Activated CD8-positive, alpha-beta memory T cell treated with anti-CD3 and anti-CD28 coated beads for 36 hours (primary cell): ENCODE measurements at regions not wholly inside any gene's neighbourhood (a gene's known extent, or its start where the extent isn't known, plus 50 kb on each side); places are given as distances from the start of the nearest gene placed in this dataset.

Source experiments
- CTCF ChIA-PET: fragments of 350-600 bp; sonication (Branson Sonifier 250); formaldehyde crosslinking; loops from one replicate; lab custom pipeline; 2021; ENCODE audit warnings: antibody characterized with exemption; lab: Charles Lee
- POLR2A ChIA-PET: fragments of 350-600 bp; sonication (Branson Sonifier 250); formaldehyde crosslinking; loops from one replicate; lab custom pipeline; 2021; ENCODE audit warnings: antibody characterized with exemption; lab: Charles Lee

DNA sequence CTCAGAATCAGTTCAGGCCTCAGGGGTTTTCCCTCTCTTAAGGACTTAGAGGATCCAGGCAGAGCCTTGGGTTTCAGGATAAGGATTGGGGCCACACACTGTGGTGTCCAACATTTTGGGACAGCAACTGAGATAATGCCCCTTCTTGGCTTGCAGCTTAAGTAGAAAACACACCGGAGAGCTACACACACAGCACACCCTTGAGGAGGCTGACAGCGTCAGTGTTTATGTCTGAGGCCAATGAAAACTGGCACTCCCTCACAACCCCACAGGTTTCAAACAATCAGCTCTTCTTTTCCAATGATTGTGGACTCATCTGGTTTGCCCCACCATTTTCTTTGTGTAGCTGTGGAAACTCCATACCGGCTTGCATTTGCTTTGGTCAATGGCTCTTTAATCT lies 257.7 kb downstream of the CDCA7 start:
- CTCF ChIA-PET, result no interaction called here
- POLR2A ChIA-PET, result no interaction called here

DNA sequence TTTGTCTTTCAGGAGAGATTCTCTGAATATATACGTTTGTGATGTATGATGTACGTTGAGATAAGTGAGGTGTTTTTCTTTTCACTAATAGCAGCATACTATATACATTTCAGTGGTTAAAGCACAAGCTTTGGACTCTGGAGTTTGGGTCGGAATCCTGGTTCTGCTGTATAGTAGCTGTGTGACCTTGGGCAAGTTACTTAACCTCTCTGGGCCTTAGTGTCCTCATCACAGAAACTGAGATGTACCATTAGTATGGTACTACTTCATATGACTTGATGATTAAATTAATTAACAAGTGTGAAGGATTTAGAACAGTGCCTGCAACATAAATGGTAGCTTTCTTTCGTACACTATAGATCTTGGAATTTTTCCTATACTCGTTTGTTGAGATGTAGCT lies 258.7 kb downstream of the CDCA7 start:
- CTCF ChIA-PET, result no interaction called here
- POLR2A ChIA-PET, result no interaction called here

- ChIA-PET POLR2A (no interaction called here), CTCF (no interaction called here)
Measured at GRCh38 chr2:173614265-173614930, 259.7 kb downstream of the CDCA7 start.

DNA sequence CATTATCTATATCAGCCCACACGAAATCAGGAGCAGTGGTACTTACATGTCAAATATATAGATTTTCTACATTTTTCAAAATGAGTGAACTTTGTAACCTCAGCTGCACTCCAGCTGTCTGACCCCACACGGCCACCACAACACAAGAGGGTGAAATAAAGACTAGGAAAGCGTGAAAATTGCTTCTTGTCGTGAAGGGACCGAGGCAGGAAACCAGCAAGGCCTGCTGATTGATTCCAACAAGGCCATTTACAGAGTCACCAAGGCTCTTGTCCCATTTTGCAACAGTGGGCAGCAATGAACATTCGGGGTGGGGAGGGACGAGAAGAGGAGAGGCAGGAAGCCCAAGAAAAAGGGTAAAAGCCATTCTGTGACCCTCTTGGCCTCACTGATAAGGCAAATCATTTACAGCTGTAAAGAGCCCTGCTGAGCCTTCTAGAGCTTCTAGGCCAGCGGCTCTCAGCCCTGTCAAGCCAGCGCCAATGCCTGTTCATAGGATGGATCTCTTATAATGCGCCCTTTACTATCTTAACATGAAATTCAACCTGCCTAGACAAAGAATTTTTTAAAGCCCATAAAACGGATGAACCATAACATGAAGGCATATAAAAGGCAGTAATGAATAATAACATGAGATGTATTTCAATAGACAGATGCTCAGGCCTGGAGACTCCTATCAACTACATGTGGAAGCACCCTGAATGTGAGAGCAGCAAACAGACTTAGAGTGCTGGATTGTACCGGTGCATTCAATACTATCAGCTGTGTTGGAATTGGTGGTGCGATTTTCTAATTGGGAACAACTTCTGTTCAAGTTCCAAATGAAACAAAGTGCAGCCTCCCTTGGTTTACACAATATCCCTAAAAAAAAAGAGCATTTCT lies 269.0 kb downstream of the CDCA7 start:
- ChIA-PET CTCF (no interaction called here), POLR2A (interaction anchor here (0.6 kb wide), 1 partner anchor 242 kb away, joined by 4 read pairs; no protein-coding TSS in a partner anchor)

GRCh38 chr2:173625315-173625714 lies 270.6 kb downstream of the CDCA7 start:
- POLR2A ChIA-PET, result no interaction called here
- CTCF ChIA-PET, result no interaction called here

GRCh38 chr2:173629076-173629475 lies 274.4 kb downstream of the CDCA7 start:
- ChIA-PET CTCF (no interaction called here), POLR2A (no interaction called here)

GRCh38 chr2:173630425-173631126 lies 275.9 kb downstream of the CDCA7 start:
- CTCF ChIA-PET, result no interaction called here
- POLR2A ChIA-PET, result interaction anchor here (0.6 kb wide), 1 partner anchor 242 kb away, joined by 3 read pairs; no protein-coding TSS in a partner anchor

DNA sequence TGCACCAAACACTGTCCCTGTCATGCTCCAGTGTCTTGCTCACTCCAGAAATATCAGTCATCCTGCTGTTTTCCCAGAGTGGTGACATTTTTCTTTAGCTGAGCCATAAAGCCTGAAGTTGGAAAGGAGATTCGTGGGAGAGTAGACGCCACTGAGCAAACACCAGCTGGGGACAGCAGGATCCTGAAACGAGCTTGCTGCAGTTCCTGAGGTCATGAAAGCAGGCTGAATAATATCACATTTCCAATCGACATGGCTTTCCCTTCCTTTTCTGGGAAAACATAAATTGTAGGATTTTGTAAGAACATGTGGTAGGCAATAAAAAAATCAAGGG lies 276.4 kb downstream of the CDCA7 start:
- ChIA-PET POLR2A (no interaction called here), CTCF (no interaction called here)

- CTCF ChIA-PET, result no interaction called here
- POLR2A ChIA-PET, result no interaction called here
Measured at GRCh38 chr2:173644146-173644545, 289.5 kb downstream of the CDCA7 start.

DNA sequence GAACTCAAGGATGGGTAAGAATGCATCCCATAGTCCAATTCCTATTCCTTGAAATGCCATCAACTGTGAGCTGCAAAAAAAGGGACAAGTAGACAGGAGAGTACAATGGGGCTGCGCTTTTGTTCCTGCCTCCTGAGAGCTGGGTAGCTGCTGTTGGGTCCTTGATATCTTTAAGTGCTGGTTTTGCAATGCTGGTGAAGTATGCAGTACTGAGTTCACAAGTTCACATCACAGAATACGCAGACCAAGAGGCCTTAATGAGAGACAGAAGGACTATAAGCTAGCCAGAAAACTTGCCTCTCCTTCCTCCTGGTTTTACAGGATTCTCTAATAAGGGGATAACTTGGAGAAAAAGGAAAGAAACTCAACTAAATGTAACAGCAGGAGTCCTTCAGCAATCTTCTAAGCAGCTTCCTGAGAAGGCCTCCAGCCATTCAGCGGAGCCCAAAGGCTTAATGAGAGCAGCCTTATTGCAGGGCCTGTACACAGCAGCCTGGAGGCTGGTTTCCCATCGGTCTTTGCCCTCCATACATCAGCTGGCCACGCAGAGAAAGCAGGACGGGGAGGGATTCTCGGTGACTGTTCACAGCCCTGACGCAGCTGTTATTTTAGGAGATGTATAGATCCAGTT lies 293.1 kb downstream of the CDCA7 start:
- ChIA-PET POLR2A (no interaction called here), CTCF (no interaction called here)

- ChIA-PET POLR2A (no interaction called here), CTCF (interaction anchor here (0.7 kb wide), 1 partner anchor 17 kb away, joined by 3 read pairs; no protein-coding TSS in a partner anchor)
Measured at GRCh38 chr2:173648816-173649215, 294.1 kb downstream of the CDCA7 start.

- ChIA-PET POLR2A (no interaction called here), CTCF (no interaction called here)
Measured at GRCh38 chr2:173649527-173650219, 295.0 kb downstream of the CDCA7 start.

DNA sequence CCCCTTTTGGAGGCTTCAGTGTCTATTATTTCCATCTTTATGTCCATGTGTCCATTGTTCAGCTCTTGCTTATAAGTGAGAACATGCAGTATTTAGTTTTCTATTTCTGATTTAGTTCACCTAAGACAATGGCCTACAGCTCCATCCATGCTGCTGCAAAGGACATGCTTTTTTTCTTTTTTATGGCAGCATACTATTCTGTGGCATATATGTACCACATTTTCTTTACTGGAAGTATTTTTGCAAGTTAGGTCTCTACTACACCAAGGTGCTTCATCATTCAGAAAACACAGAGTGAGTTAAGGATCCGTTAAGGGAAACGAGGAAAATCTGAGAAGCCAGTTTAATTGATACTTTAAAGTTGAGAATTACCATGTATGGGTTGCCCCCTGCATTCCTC lies 297.2 kb downstream of the CDCA7 start:
- ChIA-PET CTCF (no interaction called here), POLR2A (no interaction called here)

- ChIA-PET POLR2A (no interaction called here), CTCF (no interaction called here)
Measured at GRCh38 chr2:173652311-173652710, 297.6 kb downstream of the CDCA7 start.

DNA sequence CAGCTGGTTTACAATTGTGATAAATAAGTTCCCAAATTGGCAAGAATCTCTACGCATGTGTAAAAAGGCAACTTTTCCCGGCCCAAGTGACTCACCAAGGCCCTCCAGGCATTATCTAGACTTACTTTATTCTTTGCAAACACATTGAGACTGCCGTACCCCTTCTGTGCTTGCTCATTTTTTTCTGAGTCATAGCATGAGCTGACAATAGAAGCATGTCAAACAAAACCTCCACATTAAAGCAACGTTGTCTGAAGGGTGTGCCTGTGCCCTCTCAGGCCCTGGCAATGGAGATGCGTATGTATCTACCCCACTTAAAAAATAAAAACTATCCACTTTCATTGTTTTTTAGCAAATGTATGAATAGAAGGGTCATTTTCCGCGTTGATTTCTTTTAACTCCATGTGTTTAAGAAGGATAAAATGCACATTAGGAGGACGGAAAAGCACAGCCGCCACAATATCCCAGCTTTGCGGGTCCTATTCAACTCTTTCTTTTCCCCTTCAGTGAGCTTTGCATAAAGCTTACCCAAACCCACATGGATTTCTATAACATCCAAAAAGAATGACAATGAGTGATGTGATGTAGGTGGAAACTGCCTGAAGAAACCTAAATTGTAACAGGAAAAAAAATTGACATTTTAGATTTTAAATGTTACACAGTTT lies 298.2 kb downstream of the CDCA7 start:
- POLR2A ChIA-PET, result no interaction called here
- CTCF ChIA-PET, result no interaction called here

DNA sequence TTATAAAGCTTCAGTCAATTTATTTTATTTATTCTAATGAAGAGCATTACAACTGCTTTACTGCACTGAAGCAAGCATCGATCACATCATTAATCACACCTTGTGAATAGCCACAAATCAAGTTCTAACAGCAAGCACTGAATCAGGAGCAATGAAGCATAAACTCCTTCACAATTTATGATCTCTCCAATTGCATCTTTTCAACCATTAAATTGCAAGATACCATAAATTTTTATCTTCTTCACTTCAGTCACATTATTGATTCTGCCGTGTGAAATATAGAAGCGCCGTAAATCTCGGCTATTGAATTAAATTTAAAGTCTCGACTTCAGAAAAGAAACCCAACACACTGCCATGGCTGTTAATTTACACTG lies 298.7 kb downstream of the CDCA7 start:
- ChIA-PET CTCF (no interaction called here), POLR2A (no interaction called here)

DNA sequence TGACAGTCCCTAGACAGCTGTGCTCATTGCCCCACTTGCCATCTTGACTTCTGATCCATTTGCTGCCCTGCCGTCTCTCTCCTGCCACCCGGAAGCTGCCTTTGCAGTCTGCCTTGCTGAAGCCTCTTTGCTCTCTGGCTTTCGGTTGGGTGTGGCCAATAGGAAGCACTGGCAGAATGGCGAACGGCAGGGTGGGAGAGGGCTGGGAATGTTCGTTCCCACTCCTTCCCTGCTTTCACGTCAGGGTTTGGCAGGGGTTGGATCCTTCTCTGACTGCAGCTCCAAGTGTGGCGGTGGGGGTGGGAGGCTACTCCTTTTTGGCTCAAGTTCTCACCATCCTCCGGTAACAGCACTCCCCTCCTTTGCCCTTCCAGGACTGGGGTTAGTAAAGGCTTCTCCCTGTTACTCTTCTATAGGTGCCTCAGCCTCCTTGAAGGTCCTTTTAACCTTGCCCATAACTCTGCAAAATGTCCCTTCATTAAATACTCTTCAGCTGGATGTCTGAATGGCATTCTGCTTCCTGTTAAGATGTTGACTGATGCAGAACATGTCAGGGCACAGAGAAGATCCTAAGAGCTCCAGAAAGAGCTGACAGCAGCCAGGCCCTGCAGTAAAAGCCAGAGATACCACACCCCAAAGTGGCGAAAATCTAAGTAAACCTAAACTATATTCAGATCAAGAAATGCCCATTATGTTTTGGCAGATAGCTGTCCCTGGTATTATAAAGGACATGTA lies 299.7 kb downstream of the CDCA7 start:
- ChIA-PET CTCF (no interaction called here), POLR2A (no interaction called here)

GRCh38 chr2:173654896-173655265 lies 300.2 kb downstream of the CDCA7 start:
- ChIA-PET POLR2A (no interaction called here), CTCF (no interaction called here)
